GM23338 (cell line): ENCODE measurements at regions not wholly inside any gene's neighbourhood (a gene's known extent, or its start where the extent isn't known, plus 50 kb on each side); places are given as distances from the start of the nearest gene placed in this dataset.

Experiments
- ATAC-seq: fragments of 200-7000 bp; cut with Tn5 transposase; 3 replicates; pipeline ENCODE4 v1.9.1; 2020
- DNase-seq: peaks from one replicate; pipeline ENCODE4 v3.0.0-alpha.2; 2015; ENCODE audit warnings: low spot score
- H2AFZ ChIP-seq: fragments of 200-600 bp; sonication (generic); 2 replicates; pipeline ENCODE4 v1.8.0; 2016; ENCODE audit warnings: antibody characterized with exemption, mild to moderate bottlenecking, moderate library complexity
- H3F3A ChIP-seq: fragments of 200-600 bp; sonication (generic); replicated peaks from 2 replicates; pipeline ENCODE4 v1.8.0; 2017; ENCODE audit warnings: antibody characterized with exemption, mixed run types, low read depth
- H3K27ac ChIP-seq: fragments of 200-600 bp; sonication (generic); 2 replicates; pipeline ENCODE4 v1.6.1; 2016; ENCODE audit warnings: low read depth
- H3K27me3 ChIP-seq: fragments of 200-600 bp; sonication (generic); 2 replicates; pipeline ENCODE4 v1.8.0; 2016; ENCODE audit warnings: mild to moderate bottlenecking, mixed run types, moderate library complexity; ENCODE audit not compliant: insufficient read depth
- H3K36me3 ChIP-seq: fragments of 200-600 bp; sonication (generic); 2 replicates; pipeline ENCODE4 v1.8.0; 2016; ENCODE audit warnings: mild to moderate bottlenecking; ENCODE audit not compliant: insufficient read depth
- H3K4me1 ChIP-seq: fragments of 200-600 bp; sonication (generic); 2 replicates; pipeline ENCODE4 v1.8.0; 2016; ENCODE audit warnings: mild to moderate bottlenecking, moderate library complexity; ENCODE audit not compliant: insufficient read depth
- H3K4me2 ChIP-seq: fragments of 200-600 bp; sonication (generic); 2 replicates; pipeline ENCODE4 v1.7.1; 2017; ENCODE audit warnings: mixed run types
- H3K4me3 ChIP-seq: fragments of 200-600 bp; sonication (generic); 2 replicates; pipeline ENCODE4 v1.6.1; 2016; ENCODE audit warnings: mixed run types
- H3K79me2 ChIP-seq: fragments of 200-600 bp; sonication (generic); replicated peaks from 2 replicates; pipeline ENCODE4 v1.8.0; 2017; ENCODE audit warnings: mild to moderate bottlenecking; ENCODE audit not compliant: insufficient read depth
- H3K9me2 ChIP-seq: fragments of 200-600 bp; sonication (generic); 2 replicates; pipeline ENCODE4 v1.8.0; 2017; ENCODE audit not compliant: insufficient read depth
- H4K20me1 ChIP-seq: fragments of 200-600 bp; sonication (generic); replicated peaks from 2 replicates; pipeline ENCODE4 v1.8.0; 2017; ENCODE audit warnings: mild to moderate bottlenecking; ENCODE audit not compliant: insufficient read depth
- H3K27ac Mint-ChIP-seq: 2 replicates; pipeline ENCODE4 v1.8.0; 2020; ENCODE audit warnings: inconsistent platforms, mild to moderate bottlenecking, moderate library complexity, mixed read lengths
- H3K27me3 Mint-ChIP-seq: 3 replicates; pipeline ENCODE4 v1.8.0; 2022; ENCODE audit warnings: low read depth, mild to moderate bottlenecking, moderate library complexity, mixed read lengths, inconsistent platforms; ENCODE audit not compliant: insufficient read depth, poor library complexity
- H3K36me3 Mint-ChIP-seq: 3 replicates; pipeline ENCODE4 v1.8.0; 2021; ENCODE audit warnings: low read depth, mild to moderate bottlenecking, inconsistent platforms, moderate library complexity, mixed read lengths
- H3K4me1 Mint-ChIP-seq: 3 replicates; pipeline ENCODE4 v1.8.0; 2020; ENCODE audit warnings: mild to moderate bottlenecking, inconsistent platforms, mixed read lengths
- H3K4me3 Mint-ChIP-seq: 3 replicates; pipeline ENCODE4 v1.8.0; 2021; ENCODE audit warnings: moderate library complexity, mild to moderate bottlenecking, inconsistent platforms, mixed read lengths
- H3K9me3 Mint-ChIP-seq: 3 replicates; pipeline ENCODE4 v1.8.0; 2020; ENCODE audit warnings: moderate library complexity, mild to moderate bottlenecking, inconsistent platforms, mixed read lengths
- CREB1 ChIP-seq: fragments of 250-450 bp; sonication (Bioruptor Pico); IDR thresholded peaks from 2 replicates; pipeline ENCODE4 v1.5.0; 2020; ENCODE audit warnings: low read depth, mild to moderate bottlenecking, moderate library complexity
- CTCF ChIP-seq, 2 experiments: fragments of 200-600 bp in 1 of 2; sonication (generic) in 1 of 2; conservative IDR thresholded peaks; 2 replicates each; pipeline versions ENCODE4 v1.5.1 to v1.6.1; 2016 to 2017; ENCODE audit warnings: antibody characterized with exemption in 2 of 2, low read depth in 2 of 2, mild to moderate bottlenecking in 2 of 2, moderate library complexity in 1 of 2
- ETS1 ChIP-seq: IDR thresholded peaks from 2 replicates; pipeline ENCODE4 v1.6.1; 2016; ENCODE audit warnings: antibody characterized with exemption
- EZH2 ChIP-seq: fragments of 200-600 bp; sonication (generic); IDR thresholded peaks from one replicate; pipeline ENCODE4 v1.8.0; 2017; ENCODE audit warnings: antibody characterized with exemption, mild to moderate bottlenecking, low read depth; ENCODE audit not compliant: unreplicated experiment
- EZH2phosphoT487 ChIP-seq: fragments of 200-600 bp; sonication (generic); IDR thresholded peaks from one replicate; pipeline ENCODE4 v1.8.1; 2018; ENCODE audit warnings: antibody characterized with exemption; ENCODE audit not compliant: unreplicated experiment
- JUNB ChIP-seq: IDR thresholded peaks from one replicate; pipeline ENCODE4 v1.6.1; 2016; ENCODE audit warnings: antibody characterized with exemption; ENCODE audit not compliant: unreplicated experiment
- NANOG ChIP-seq: IDR thresholded peaks from 2 replicates; pipeline ENCODE4 v1.6.1; 2016; ENCODE audit warnings: antibody characterized with exemption, borderline replicate concordance
- POLR2AphosphoS5 ChIP-seq: IDR thresholded peaks from 2 replicates; pipeline ENCODE4 v1.6.1; 2016; ENCODE audit warnings: antibody characterized with exemption, low read depth
- REST ChIP-seq: IDR thresholded peaks from one replicate; pipeline ENCODE4 v1.6.1; 2018; ENCODE audit warnings: antibody characterized with exemption; ENCODE audit not compliant: unreplicated experiment
- STAT1 ChIP-seq: IDR thresholded peaks from one replicate; pipeline ENCODE4 v1.6.1; 2016; ENCODE audit warnings: antibody characterized with exemption; ENCODE audit not compliant: unreplicated experiment
- ZNF114 ChIP-seq: fragments of 250-450 bp; sonication (Bioruptor Pico); IDR thresholded peaks from 2 replicates; pipeline ENCODE4 v1.5.0; 2020; ENCODE audit warnings: mild to moderate bottlenecking, moderate library complexity
- ZNF331 ChIP-seq: fragments of 250-450 bp; sonication (Bioruptor Pico); IDR thresholded peaks from 2 replicates; pipeline ENCODE4 v1.5.0; 2020; ENCODE audit warnings: low read depth, mild to moderate bottlenecking, moderate library complexity
- ZNF462 ChIP-seq: fragments of 250-450 bp; sonication (Bioruptor Pico); IDR thresholded peaks from 2 replicates; pipeline ENCODE4 v1.5.0; 2020; ENCODE audit warnings: mild to moderate bottlenecking, moderate library complexity

GRCh38 chr3:14328422-14328821 lies 74.0 kb upstream of the SLC6A6 start:
- Histone ChIP-seq H3K27me3 (no peaks in the 10 kb centered on the region), H3K27ac (no peak overlapping the region), H3K36me3 (no peaks in the 10 kb centered on the region), H3K4me3 (no peak overlapping the region), H2AFZ (no peak overlapping the region), H3F3A (0 out of 2 replicates have a peak, but pooled peaks cover 4% of the 10 kb centered on the region), H4K20me1 (no peaks in the 10 kb centered on the region), H3K9me2 (no peaks in the 10 kb centered on the region), H3K4me2 (no peak overlapping the region), H3K79me2 (no peaks in the 10 kb centered on the region), H3K4me1 (no peaks in the 10 kb centered on the region; the same call in 1 of the 2 replicates)
- DNase-seq, result no peak
- peaks cover 14% of the 10 kb centered on the region for H3K4me1 Mint-ChIP-seq
- ATAC-seq, result no peak
- peaks cover 7% of the 10 kb centered on the region for H3K27me3 Mint-ChIP-seq
- no peak overlapping the region for H3K27ac Mint-ChIP-seq
- no peaks in the 10 kb centered on the region for H3K9me3 Mint-ChIP-seq
- TF ChIP-seq ZNF331 (CRISPR knock-in tag), result no peak
- TF ChIP-seq CTCF (conservative IDR thresholded peaks at IDR 0.05; ENCODE audit: low read depth in 2 of 2), result no peak
- TF ChIP-seq ZNF114 (CRISPR knock-in tag), result no peak
- no peak for TF ChIP-seq NANOG
- no peak for TF ChIP-seq JUNB
- TF ChIP-seq ETS1, result no peak
- no peak for TF ChIP-seq EZH2
- TF ChIP-seq CREB1 (CRISPR knock-in tag), result no peak
- TF ChIP-seq POLR2AphosphoS5, result no peak
- TF ChIP-seq EZH2phosphoT487, result no peak
- no peak for TF ChIP-seq STAT1
- TF ChIP-seq REST, result no peak
- no peak for TF ChIP-seq ZNF462 (CRISPR knock-in tag)
- no peaks in the 10 kb centered on the region for H3K36me3 Mint-ChIP-seq
- H3K4me3 Mint-ChIP-seq, result no peak overlapping the region
